GM10266 (cell line): ENCODE measurements at regions not wholly inside any gene's neighbourhood (a gene's known extent, or its start where the extent isn't known, plus 50 kb on each side); places are given as distances from the start of the nearest gene placed in this dataset.
A peak's percentile ranks its signal among the peaks of the same experiment; 100 is the strongest.

Experiments
- DNase-seq: peaks from one replicate; pipeline ENCODE4 v3.0.0; 2012; ENCODE audit errors: extremely low spot score
- CTCF ChIP-seq: IDR thresholded peaks from 2 replicates; pipeline ENCODE4 v1.5.1; 2012; ENCODE audit warnings: mild to moderate bottlenecking, low read depth; ENCODE audit not compliant: control insufficient read depth, insufficient read depth; ENCODE audit errors: missing control alignments

GRCh38 chr10:2929480-2930258 is 137.7 kb upstream of the PFKP start:
- no peak for DNase-seq
- no peak for TF ChIP-seq CTCF

GRCh38 chr10:2927958-2928840 is 139.1 kb upstream of the PFKP start:
- TF ChIP-seq CTCF = peak; percentile 80
- DNase-seq = peak; percentile 85

- TF ChIP-seq CTCF = no peak
Observed at GRCh38 chr10:2926918-2927660, 140.3 kb upstream of the PFKP start.

GRCh38 chr10:2925631-2926030 is 141.7 kb upstream of the PFKP start:
- DNase-seq = no peak
- TF ChIP-seq CTCF = no peak

More at GRCh38 chr10:2926918-2927660, 140.3 kb upstream of the PFKP start:
- DNase-seq = no peak

GRCh38 chr10:2924431-2924830 is 142.9 kb upstream of the PFKP start:
- TF ChIP-seq CTCF = no peak

GRCh38 chr10:2921956-2922680 is 145.2 kb upstream of the PFKP start:
- no peak for DNase-seq
- no peak for TF ChIP-seq CTCF

More at GRCh38 chr10:2924431-2924830, 142.9 kb upstream of the PFKP start:
- no peak for DNase-seq
